ENCODE measurements at regions not wholly inside any gene's neighbourhood (a gene's known extent, or its start where the extent isn't known, plus 50 kb on each side); places are given as distances from the start of the nearest gene placed in this dataset.

- no peaks in the 10 kb centered on the region for H3K27me3 ChIP-seq (ENCODE audit: control insufficient read depth, insufficient read depth, low read length)
- FAIRE-seq: no peak
- TF ChIP-seq CTCF (IDR thresholded peaks at IDR 0.05; ENCODE audit: insufficient read depth, low read length, severe bottlenecking): no peak
Measured at GRCh38 chr12:46485853-46486252, 113.3 kb upstream of the SLC38A2 start.

GRCh38 chr12:46484396-46485061 lies 112.0 kb upstream of the SLC38A2 start:
- no peak for TF ChIP-seq CTCF (IDR thresholded peaks at IDR 0.05; ENCODE audit: insufficient read depth, low read length, severe bottlenecking)
- DNase-seq (ENCODE audit: low read depth) (no peak), FAIRE-seq (no peak)
- Histone ChIP-seq H3K36me3 (ENCODE audit: control insufficient read depth, insufficient read depth, low read length) (no peaks in the 10 kb centered on the region), H3K4me3 (ENCODE audit: low read depth, low read length) (no peak overlapping the region), H3K27me3 (ENCODE audit: control insufficient read depth, insufficient read depth, low read length) (no peaks in the 10 kb centered on the region)

More at GRCh38 chr12:46485853-46486252, 113.3 kb upstream of the SLC38A2 start:
- H3K36me3 ChIP-seq (ENCODE audit: control insufficient read depth, insufficient read depth, low read length): no peaks in the 10 kb centered on the region
- H3K4me3 ChIP-seq (ENCODE audit: low read depth, low read length): no peak overlapping the region
- no peak for DNase-seq (ENCODE audit: low read depth)

- DNase-seq (ENCODE audit: low read depth) (peak; percentile 65), FAIRE-seq (no peak)
- TF ChIP-seq CTCF (IDR thresholded peaks at IDR 0.05; ENCODE audit: insufficient read depth, low read length, severe bottlenecking): no peak
- Histone ChIP-seq H3K4me3 (ENCODE audit: low read depth, low read length) (no peak overlapping the region), H3K36me3 (ENCODE audit: control insufficient read depth, insufficient read depth, low read length) (no peaks in the 10 kb centered on the region), H3K27me3 (ENCODE audit: control insufficient read depth, insufficient read depth, low read length) (no peaks in the 10 kb centered on the region)
Measured at GRCh38 chr12:46483572-46484395, 111.2 kb upstream of the SLC38A2 start.

- FAIRE-seq: no peak
- Histone ChIP-seq H3K27me3 (ENCODE audit: control insufficient read depth, insufficient read depth, low read length) (no peaks in the 10 kb centered on the region), H3K4me3 (ENCODE audit: low read depth, low read length) (no peak overlapping the region), H3K36me3 (ENCODE audit: control insufficient read depth, insufficient read depth, low read length) (no peaks in the 10 kb centered on the region)
- TF ChIP-seq CTCF (IDR thresholded peaks at IDR 0.05; ENCODE audit: insufficient read depth, low read length, severe bottlenecking): no peak
- no peak for DNase-seq (ENCODE audit: low read depth)
Measured at GRCh38 chr12:46480724-46481123, 108.2 kb upstream of the SLC38A2 start.

- DNase-seq (ENCODE audit: low read depth) (peak; percentile 42), FAIRE-seq (no peak)
- H3K27me3 ChIP-seq (ENCODE audit: control insufficient read depth, insufficient read depth, low read length): no peaks in the 10 kb centered on the region
- H3K36me3 ChIP-seq (ENCODE audit: control insufficient read depth, insufficient read depth, low read length): no peaks in the 10 kb centered on the region
- H3K4me3 ChIP-seq (ENCODE audit: low read depth, low read length): no peak overlapping the region
- no peak for TF ChIP-seq CTCF (IDR thresholded peaks at IDR 0.05; ENCODE audit: insufficient read depth, low read length, severe bottlenecking)
Measured at GRCh38 chr12:46480316-46480715, 107.7 kb upstream of the SLC38A2 start.

All from bronchial epithelial cell (primary cell).